NCI-H748 (cell line): ENCODE measurements at regions not wholly inside any gene's neighbourhood (a gene's known extent, or its start where the extent isn't known, plus 50 kb on each side); places are given as distances from the start of the nearest gene placed in this dataset.
"Not testable (repeated sequence)": the region's sequence is repeated elsewhere in the genome, so short reads cannot be mapped to it uniquely, and the experiment has no call there.

Experiments used
- DNase-seq: peaks from one replicate; lab custom pipeline; 2025; ENCODE audit not compliant: unreplicated experiment; lab: John Stamatoyannopoulos, UW

DNA sequence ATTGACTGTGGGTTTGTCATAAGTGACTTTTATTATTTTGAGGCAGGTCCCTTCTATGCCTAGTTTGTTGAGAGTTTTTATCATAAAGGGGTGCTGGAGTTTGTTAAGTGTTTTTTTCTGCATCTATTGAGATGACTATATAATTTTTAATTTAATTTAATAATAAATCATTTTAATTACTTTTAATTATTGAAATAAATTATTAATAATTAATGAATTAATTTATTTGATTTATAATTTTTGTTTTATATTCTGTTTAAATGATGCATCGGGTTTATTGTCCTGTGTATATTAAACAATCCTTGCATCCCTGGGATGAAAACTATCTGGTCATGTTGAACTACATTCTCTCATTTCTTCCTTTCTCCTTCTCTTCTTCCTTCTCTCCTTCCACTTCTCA is 1352.2 kb upstream of the PRR20A start:
- no peak for DNase-seq

GRCh38 chr13:55792544-55793193 is 1348.0 kb upstream of the PRR20A start:
- DNase-seq, result no peak

GRCh38 chr13:55815458-55816033 is 1325.2 kb upstream of the PRR20A start:
- DNase-seq, result peak; percentile 8

DNA sequence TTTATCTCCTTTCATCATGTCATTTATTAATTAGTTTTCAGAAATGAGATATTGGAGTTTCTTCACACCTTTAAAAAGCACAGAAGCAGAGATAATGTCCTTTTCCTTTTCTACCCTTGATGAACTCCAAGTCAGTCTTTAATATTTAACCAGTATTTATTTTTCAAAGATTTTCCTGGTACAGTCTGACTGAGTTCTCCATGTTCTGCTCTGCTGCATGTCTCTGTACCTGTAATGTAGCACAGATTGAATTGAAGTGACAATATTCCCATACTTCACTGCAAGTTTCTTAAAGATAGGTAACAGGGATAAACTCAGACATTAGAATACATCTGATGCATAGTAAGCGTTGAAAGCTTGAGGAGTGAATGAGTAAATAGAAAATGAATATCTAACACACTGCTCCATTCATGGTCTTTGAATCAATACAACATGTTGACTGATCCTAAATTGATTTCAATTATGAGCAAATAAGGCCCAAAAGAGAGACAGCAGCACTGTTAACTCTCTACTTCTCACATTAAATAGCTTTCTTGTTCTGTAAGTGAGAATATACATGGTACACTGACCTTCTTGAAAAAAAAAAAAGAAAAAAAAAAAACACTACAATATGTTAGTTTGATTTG is 1323.6 kb upstream of the PRR20A start:
- peak; percentile 91 for DNase-seq

DNA sequence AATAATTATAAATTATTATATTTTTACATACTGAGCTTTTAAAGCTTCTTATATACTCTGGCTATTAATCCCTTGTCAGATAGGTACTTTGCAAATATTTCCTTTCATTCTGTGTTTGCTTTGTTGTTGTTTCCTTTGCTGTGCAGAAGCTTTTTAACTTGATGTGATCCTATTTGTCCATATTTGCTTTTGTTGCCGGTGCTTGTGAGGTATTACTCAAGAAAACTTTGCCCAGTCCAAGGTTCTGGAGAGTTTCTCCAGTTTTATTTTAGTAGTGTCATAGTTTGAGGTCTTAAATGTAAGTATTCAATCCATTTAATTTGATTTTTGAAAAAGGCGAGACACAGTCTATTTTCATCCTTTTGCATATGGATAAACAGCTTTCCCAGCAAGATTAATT is 1319.9 kb upstream of the PRR20A start:
- no peak for DNase-seq

DNA sequence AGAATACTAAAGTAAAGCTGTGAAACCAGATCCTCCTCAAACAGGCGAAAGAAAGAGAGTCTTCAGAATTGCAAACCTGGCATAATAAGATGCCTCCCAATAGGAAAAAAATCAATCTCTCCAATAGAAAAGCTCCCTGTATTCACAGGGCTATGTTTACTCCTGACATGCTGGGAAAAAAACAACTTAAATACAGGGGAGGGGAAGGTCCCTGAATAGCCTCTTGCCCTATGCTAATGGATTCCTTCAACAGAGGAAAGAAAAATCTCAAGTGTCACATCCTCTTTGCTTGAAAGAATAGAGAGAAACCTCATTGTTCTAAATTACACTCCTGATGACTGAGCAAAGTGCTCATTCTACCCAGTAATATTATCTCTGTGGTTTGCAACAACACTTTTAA is 1271.1 kb upstream of the PRR20A start:
- DNase-seq, result peak; percentile 26

DNA sequence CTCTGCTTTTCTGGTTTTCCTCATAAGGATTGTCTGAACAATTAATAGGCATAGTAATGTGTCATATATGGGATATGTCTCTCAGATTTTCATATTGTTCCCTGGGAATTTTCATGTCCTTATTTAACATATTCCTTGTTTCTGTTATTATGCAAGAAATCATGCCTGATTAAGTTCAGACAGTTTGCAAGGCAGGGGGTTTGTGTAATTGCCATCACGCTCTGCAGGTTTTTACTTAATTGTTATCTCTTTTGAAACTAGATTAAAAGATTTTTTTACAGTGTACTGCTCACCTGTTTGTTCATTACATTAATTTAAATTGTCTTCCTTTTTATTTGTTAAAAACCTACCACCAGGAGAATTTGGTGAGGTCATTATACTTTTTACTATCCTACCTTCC is 1253.2 kb upstream of the PRR20A start:
- DNase-seq, result peak; percentile 9

DNA sequence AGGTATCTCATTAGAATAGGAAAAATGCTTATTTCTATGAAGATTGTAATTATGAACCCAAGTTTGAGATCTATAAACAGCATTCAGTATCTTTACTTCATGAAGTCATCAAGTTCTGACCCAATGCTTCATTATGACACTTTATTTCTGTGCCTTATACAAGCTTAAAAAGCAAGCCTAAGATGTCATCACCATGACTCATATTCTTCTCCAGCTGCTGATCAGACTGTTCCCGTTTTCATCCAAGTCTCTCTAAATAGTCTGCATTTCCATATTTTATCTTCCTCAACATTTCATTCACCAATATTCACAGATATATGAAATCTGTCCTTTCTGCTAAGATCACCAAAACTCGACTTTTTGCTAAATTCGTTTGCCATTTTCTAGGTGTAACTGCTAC is 1247.2 kb upstream of the PRR20A start:
- DNase-seq, result no peak

DNA sequence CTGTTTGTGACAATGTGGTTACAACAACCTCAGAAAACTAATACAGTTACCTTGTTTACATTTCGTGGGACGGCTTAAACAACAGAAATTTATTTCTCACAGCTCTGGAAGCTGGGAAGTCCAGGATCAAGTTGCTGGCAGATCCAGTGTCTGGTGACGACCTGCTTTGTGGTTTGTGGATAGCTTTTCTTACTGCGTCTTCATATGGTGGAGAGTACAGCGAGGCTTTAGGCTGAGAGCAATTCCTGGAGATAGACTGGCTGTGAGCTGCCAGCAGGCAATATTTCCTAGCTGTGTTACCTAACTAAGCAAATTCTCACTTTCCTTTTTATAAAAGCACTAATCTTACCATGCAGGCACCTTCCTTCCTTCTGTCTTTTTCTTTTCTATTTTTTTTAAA is 1203.5 kb upstream of the PRR20A start:
- DNase-seq, result no peak

- DNase-seq, result no peak
Observed at GRCh38 chr13:55948175-55948574, 1192.5 kb upstream of the PRR20A start.

DNA sequence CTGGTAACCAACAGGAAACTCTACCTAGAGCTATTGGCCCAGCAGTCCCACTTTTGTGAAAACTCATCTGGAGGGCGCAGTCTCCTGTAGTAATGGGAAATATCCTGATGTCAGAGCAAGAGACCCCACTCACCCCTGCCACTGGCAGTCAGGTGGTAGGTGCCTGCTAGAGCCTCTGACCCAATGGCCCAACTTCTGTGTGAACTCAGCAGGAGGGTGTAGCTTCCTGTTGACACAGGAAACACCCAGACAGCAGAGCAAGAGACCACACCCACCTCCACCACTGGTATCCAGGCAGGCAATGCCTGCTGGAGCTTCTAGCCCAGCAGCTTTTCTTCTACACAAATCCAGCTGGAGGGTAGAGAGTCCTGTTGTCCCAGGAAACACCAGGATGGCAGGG is 1176.8 kb upstream of the PRR20A start:
- no peak for DNase-seq

- no peak for DNase-seq
Observed at GRCh38 chr13:55967055-55967454, 1173.7 kb upstream of the PRR20A start.

DNA sequence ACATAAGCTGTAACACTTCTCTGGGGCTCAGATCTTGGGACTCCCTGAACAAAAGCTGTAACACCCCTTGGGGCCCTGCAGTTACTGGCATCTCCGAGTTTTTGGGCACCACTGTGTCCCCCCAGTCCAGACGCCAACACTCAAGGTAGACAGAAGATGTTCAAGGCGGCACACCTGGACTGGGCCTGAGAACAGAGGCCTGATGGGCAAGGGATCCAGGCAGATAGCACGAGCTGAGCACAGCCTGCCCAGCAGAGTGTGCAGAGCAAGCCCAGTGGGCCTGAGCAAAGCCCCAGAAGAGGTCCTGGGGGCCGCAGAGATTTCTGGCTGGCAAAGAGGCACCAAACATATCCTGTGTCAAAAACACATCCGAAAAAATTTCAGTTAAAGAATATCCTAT is 1163.3 kb upstream of the PRR20A start:
- DNase-seq, result no peak

DNA sequence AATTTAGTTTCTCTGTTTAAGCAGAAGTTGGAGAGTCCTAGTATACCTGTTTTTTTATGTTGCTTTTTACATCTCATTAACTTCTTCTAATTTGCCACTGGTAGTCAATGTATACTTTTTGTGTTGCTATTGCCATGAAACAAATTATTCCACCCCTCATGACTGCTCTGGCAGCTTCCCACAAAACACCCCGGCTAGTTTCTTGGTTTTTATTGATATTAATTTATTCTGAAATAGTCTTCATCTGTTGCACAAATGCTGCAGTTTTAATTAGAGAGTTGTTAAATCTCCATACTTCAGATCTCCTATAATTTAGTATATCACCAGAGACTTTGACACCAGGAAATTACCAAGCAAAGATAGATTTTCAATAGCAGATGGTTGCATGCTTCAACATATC is 1159.3 kb upstream of the PRR20A start:
- no peak for DNase-seq

DNA sequence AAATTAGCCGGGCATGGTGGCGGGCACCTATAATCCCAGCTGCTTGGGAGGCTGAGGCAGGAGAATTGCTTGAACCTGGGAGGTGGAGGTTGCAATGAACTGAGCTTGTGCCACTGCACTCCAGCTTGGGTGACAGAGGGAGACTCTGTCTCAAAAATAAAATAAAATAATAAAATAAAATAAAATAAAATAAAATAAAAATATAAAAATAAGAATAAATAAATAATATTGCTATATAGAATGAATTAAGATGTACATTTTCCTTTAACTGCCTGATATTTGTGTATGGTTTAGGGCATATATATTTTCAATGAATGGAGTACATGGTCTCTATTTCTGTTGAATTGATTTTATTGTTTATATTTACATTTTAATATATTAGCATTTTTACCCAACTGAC is 1156.7 kb upstream of the PRR20A start:
- DNase-seq, result not testable (repeated sequence)

- DNase-seq, result no peak
Observed at GRCh38 chr13:55990631-55991030, 1150.1 kb upstream of the PRR20A start.

GRCh38 chr13:55991666-55992065 is 1149.1 kb upstream of the PRR20A start:
- no peak for DNase-seq

DNA sequence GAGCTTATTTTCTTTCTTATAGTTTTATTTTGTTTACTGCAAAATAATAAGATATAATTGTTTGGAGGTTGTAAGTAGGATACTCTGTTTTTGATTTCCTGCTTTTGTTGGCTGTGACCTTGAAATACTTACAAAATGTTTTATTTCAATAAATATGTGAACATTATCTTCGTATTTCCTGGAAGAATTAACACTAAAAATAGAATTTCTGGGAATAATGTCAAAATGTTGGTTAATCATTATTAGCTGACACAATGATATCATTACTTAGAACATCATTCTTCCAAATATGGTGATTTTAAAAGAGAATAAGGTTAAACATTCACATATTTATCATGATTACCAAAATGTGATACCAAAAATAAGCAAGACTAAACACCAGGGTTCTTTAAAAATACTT is 1148.6 kb upstream of the PRR20A start:
- no peak for DNase-seq

DNA sequence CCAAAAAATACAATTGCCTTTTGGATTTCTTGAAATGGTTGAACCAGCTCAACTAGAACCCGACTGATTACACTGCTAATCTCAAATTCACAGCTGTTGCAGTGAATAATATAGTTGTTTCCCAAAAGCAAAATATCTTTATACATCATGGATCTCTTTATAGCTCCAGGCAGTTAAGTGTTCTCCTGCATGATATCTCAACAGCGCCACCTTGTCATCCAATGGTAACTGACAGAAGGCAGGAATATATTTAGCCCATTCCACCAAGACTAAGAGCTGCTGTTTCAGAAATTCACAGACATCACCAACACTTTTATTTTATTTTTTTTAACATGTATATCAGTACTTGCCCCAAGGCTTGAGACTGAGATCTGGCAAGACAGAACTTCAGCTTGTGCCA is 1141.0 kb upstream of the PRR20A start:
- DNase-seq, result peak; percentile 20

- DNase-seq, result no peak
Observed at GRCh38 chr13:56009418-56009817, 1131.3 kb upstream of the PRR20A start.

DNA sequence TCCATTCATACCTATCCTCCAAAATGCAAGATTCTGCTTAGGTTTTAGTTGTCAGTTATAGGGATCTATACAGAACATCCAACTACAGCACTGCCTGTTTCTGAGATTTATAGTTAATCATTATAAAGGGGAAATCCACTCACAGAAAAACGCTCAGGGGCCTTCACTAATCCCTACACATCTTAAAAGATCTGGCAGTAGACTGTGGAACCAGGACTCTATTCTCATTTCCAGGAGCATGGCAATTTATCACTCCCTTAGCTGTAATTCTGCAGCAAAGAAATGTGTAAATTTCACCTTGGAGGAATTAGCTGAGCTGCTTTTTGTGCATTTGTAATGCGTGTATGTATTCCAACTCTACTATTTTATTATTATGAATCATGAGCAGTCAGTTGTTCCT is 1128.1 kb upstream of the PRR20A start:
- DNase-seq, result no peak

DNA sequence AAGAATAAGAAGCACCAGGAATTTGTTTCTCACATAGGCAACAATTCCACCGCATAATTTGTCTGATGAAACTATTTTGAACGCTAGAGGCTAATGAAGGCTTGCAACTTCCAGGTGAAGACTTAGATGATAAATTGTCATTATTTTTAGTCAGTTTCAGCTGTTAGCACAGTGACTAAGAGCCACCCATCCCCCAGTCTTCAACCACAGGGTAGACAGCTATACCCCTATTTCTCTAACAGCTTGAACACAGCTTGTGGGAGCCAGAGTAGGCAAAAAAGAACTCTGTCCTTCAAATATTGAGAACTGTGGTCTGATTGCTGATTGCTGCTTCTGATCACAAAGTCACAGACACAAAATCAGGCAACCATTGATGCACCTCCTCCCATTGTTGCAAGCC is 1124.8 kb upstream of the PRR20A start:
- DNase-seq, result no peak

DNA sequence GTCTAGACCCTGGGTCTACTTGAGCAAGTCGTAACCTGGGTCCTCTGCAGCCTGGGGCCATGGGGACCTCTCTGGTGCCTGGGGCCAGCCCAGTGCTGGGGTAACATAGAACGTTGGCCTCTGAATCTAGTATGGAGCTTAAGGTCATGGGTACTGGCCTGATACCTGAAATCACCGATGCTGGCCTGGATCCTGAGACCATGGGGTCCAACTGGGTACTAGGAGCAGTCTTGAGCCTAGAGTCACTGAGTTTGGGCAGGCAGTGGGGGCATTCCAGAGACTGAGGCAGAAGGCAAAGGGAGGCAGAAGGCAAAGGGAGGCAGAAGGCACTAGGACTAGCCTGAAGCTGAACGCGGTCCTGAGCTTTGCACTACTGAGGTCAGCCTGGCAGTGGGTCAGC is 1121.1 kb upstream of the PRR20A start:
- DNase-seq, result no peak
